SK-N-SH (cell line): ENCODE measurements at regions not wholly inside any gene's neighbourhood (a gene's known extent, or its start where the extent isn't known, plus 50 kb on each side); places are given as distances from the start of the nearest gene placed in this dataset.

Experiments used
- CTCF ChIA-PET: fragments of 300-600, 350-600 bp; formaldehyde crosslinking; extraction: SDS; loops from one replicate; lab custom pipeline; 2021; lab: Yijun Ruan, JAX
- POLR2A ChIA-PET: fragments of 350-600 bp; sonication (Branson Sonifier 250); formaldehyde crosslinking; extraction: SDS; loops from one replicate; lab custom pipeline; 2020; ENCODE audit warnings: antibody characterized with exemption, inconsistent platforms; lab: Yijun Ruan, JAX
- DNase-seq: peaks from one replicate; pipeline ENCODE4 v3.0.0; 2012
- H2AFZ ChIP-seq: fragments of 200-600 bp; sonication (generic); 2 replicates; pipeline ENCODE4 v1.8.1; 2016; ENCODE audit warnings: antibody characterized with exemption, mild to moderate bottlenecking, low read depth
- H3F3A ChIP-seq: fragments of 200-600 bp; sonication (generic); replicated peaks from 2 replicates; pipeline ENCODE3; 2016; ENCODE audit warnings: antibody characterized with exemption, mild to moderate bottlenecking; ENCODE audit not compliant: insufficient read depth
- H3K27ac ChIP-seq, 2 experiments: fragments of 200-500 bp in 1 of 2; fragments of 200-600 bp in 1 of 2; sonication (Bioruptor generic) in 1 of 2; sonication (generic), shearing (Covaris generic) in 1 of 2; 2 replicates each; pipeline versions ENCODE4 v1.5.1 to v1.6.1; 2014 to 2016; ENCODE audit warnings: low read depth in 2 of 2, inconsistent platforms in 1 of 2, low read length in 1 of 2, mild to moderate bottlenecking in 1 of 2, mixed read lengths in 1 of 2
- H3K27me3 ChIP-seq: fragments of 200-600 bp; sonication (generic), shearing (Covaris generic); 2 replicates; pipeline ENCODE4 v1.6.1; 2016; ENCODE audit warnings: mixed run types; ENCODE audit not compliant: insufficient read depth
- H3K36me3 ChIP-seq, 2 experiments: fragments of 200-500 bp in 1 of 2; fragments of 200-600 bp in 1 of 2; sonication (Bioruptor generic) in 1 of 2; sonication (generic) in 1 of 2; replicated peaks in 1 of 2; 2 replicates each; pipeline versions ENCODE3 to v1.5.1; 2014 to 2016; ENCODE audit warnings: low read length in 1 of 2, mild to moderate bottlenecking in 1 of 2; ENCODE audit not compliant: insufficient read depth in 2 of 2, control insufficient read depth in 1 of 2
- H3K4me1 ChIP-seq, 2 experiments: fragments of 200-500 bp in 1 of 2; fragments of 200-600 bp in 1 of 2; sonication (Bioruptor generic) in 1 of 2; sonication (generic), shearing (Covaris generic) in 1 of 2; 2 replicates each; pipeline versions ENCODE4 v1.5.1 to v1.6.1; 2014 to 2016; ENCODE audit warnings: low read depth in 1 of 2, low read length in 1 of 2, mixed run types in 1 of 2; ENCODE audit not compliant: insufficient read depth in 2 of 2, control insufficient read depth in 1 of 2
- H3K4me2 ChIP-seq: fragments of 200-600 bp; sonication (generic), shearing (Covaris generic); 2 replicates; pipeline ENCODE4 v1.6.1; 2017; ENCODE audit warnings: mixed run types
- H3K4me3 ChIP-seq, 2 experiments: fragments of 200-500 bp in 1 of 2; fragments of 200-600 bp in 1 of 2; sonication (Bioruptor generic) in 1 of 2; sonication (generic), shearing (Covaris generic) in 1 of 2; 2 replicates each; pipeline versions ENCODE4 v1.5.1 to v1.8.1; 2014 to 2016; ENCODE audit warnings: low read depth in 2 of 2, inconsistent platforms in 1 of 2, low read length in 1 of 2, mild to moderate bottlenecking in 1 of 2, mixed read lengths in 1 of 2, moderate library complexity in 1 of 2
- H3K79me2 ChIP-seq: fragments of 200-600 bp; sonication (generic); 2 replicates; pipeline ENCODE4 v1.8.1; 2017; ENCODE audit warnings: mild to moderate bottlenecking; ENCODE audit not compliant: insufficient read depth
- H3K9ac ChIP-seq: fragments of 200-600 bp; sonication (generic); 2 replicates; pipeline ENCODE4 v1.6.1; 2017; ENCODE audit warnings: mixed run types
- H3K9me2 ChIP-seq: fragments of 200-600 bp; sonication (generic); 2 replicates; pipeline ENCODE4 v1.6.1; 2017; ENCODE audit warnings: mixed run types
- H3K9me3 ChIP-seq: fragments of 200-600 bp; sonication (generic); 2 replicates; pipeline ENCODE4 v1.6.1; 2017; ENCODE audit warnings: mixed run types, mild to moderate bottlenecking, moderate library complexity
- H4K20me1 ChIP-seq: fragments of 200-600 bp; sonication (generic); 2 replicates; pipeline ENCODE4 v1.6.1; 2017; ENCODE audit warnings: mild to moderate bottlenecking, mixed run types; ENCODE audit not compliant: insufficient read depth
- ELF1 ChIP-seq: IDR thresholded peaks from 2 replicates; pipeline ENCODE4 v1.4.0; 2012
- FOSL2 ChIP-seq: IDR thresholded peaks from 2 replicates; pipeline ENCODE4 v1.4.0; 2012; ENCODE audit warnings: low read depth, mild to moderate bottlenecking, moderate library complexity, borderline replicate concordance
- FOXJ3 ChIP-seq: sonication (generic); formaldehyde crosslinking; IDR thresholded peaks from 2 replicates; pipeline ENCODE4 v1.5.1; 2020; ENCODE audit warnings: mild to moderate bottlenecking, missing genetic modification reagents
- GATA2 ChIP-seq: sonication (generic); formaldehyde crosslinking; IDR thresholded peaks from 2 replicates; pipeline ENCODE4 v1.5.0; 2020; ENCODE audit warnings: mild to moderate bottlenecking, missing genetic modification reagents
- MEF2A ChIP-seq: IDR thresholded peaks from 2 replicates; pipeline ENCODE4 v1.4.0; 2012; ENCODE audit warnings: low read depth, borderline replicate concordance
- MXI1 ChIP-seq: IDR thresholded peaks from 2 replicates; pipeline ENCODE4 v1.6.1; 2012; ENCODE audit warnings: mild to moderate bottlenecking, low read depth, low read length, improper control_type of control experiment
- NFIC ChIP-seq: IDR thresholded peaks from 2 replicates; pipeline ENCODE4 v1.4.0; 2012; ENCODE audit warnings: borderline replicate concordance
- NRF1 ChIP-seq: IDR thresholded peaks from 2 replicates; pipeline ENCODE4 v1.6.1; 2012; ENCODE audit warnings: low read depth, mild to moderate bottlenecking, low read length
- POLR2AphosphoS5 ChIP-seq: IDR thresholded peaks from 2 replicates; pipeline ENCODE4 v1.6.1; 2012; ENCODE audit warnings: low read depth, low read length
- RFX5 ChIP-seq: IDR thresholded peaks from 2 replicates; pipeline ENCODE4 v1.6.1; 2012; ENCODE audit warnings: mild to moderate bottlenecking, improper control_type of control experiment, low read length
- RXRA ChIP-seq: IDR thresholded peaks from 2 replicates; pipeline ENCODE4 v1.4.0; 2012; ENCODE audit warnings: low read depth, mild to moderate bottlenecking, borderline replicate concordance
- SMC3 ChIP-seq: IDR thresholded peaks from 2 replicates; pipeline ENCODE4 v1.6.1; 2012; ENCODE audit warnings: low read depth, low read length, improper control_type of control experiment
- TAF1 ChIP-seq: IDR thresholded peaks from 2 replicates; pipeline ENCODE4 v1.6.1; 2012; ENCODE audit warnings: low read depth, mild to moderate bottlenecking, low read length, moderate library complexity, borderline replicate concordance
- TEAD4 ChIP-seq: IDR thresholded peaks from 2 replicates; pipeline ENCODE4 v1.4.0; 2012; ENCODE audit warnings: mild to moderate bottlenecking, borderline replicate concordance; ENCODE audit not compliant: insufficient read depth
- YY1 ChIP-seq: IDR thresholded peaks from 2 replicates; pipeline ENCODE4 v1.4.0; 2012; ENCODE audit warnings: low read depth, mild to moderate bottlenecking
- WGBS: methylation state at CpG from one replicate; pipeline ENCODE4 v1.1.6; 2017; ENCODE audit warnings: low lambda C conversion rate; 5-methylcytosine and 5-hydroxymethylcytosine counted together
- TF ChIP-seq, protein P1 (sequence below): fragments of 150-350 bp; IDR thresholded peaks from 2 replicates; pipeline ENCODE4 v1.6.1; 2016; ENCODE audit warnings: mild to moderate bottlenecking, low read depth, low read length
- TF ChIP-seq, protein P2 (sequence below): fragments of 200-600 bp; sonication (generic); IDR thresholded peaks from 2 replicates; pipeline ENCODE4 v1.6.1; 2017; ENCODE audit warnings: antibody characterized with exemption, mild to moderate bottlenecking, moderate library complexity
- TF ChIP-seq, protein P3 (sequence below): fragments of 150-350 bp; IDR thresholded peaks from 2 replicates; pipeline ENCODE4 v1.6.1; 2017; ENCODE audit warnings: antibody characterized with exemption, low read length, low read depth, borderline replicate concordance

DNA sequence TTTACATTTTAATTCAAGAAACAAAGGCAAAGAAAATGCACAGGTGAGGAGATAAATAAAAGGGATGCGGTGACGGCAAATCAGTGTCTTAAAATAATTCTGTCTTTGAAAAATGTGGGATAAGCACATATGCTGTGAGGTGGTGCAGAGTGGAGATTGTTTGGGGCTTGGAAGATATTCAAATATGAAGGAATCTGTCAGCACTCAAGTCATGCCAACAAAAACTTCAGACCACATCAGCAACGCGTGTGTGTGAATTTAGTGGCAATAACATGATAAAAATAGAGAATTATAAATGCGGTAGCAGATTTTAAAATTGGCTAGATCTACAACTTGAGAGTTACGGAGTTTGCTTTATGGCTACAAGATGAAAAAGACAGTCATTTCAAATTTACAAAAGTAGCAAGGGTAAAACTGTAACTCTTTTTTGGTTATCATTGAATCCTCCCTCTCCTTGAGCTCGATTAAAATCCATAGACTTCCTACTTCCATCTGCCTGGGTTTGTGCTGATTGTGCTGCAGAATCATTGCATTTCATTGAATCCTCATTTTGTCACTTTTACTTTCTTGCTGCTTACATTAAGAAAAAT lies 71.5 kb upstream of the VCX2 start:
- Histone ChIP-seq H3K9me2 (no peaks in the 10 kb centered on the region; the same call in 1 of the 2 replicates), H3K27me3 (no peaks in the 10 kb centered on the region), H3K9me3 (no peaks in the 10 kb centered on the region), H3K27ac (no peak overlapping the region), H3K79me2 (no peaks in the 10 kb centered on the region), H3K4me1 (no peaks in the 10 kb centered on the region), H3K36me3 (no peaks in the 10 kb centered on the region), H2AFZ (no peak overlapping the region), H3F3A (no peaks in the 10 kb centered on the region), H3K4me2 (no peak overlapping the region), H3K4me3 (no peak overlapping the region), H4K20me1 (no peaks in the 10 kb centered on the region), H3K9ac (no peak overlapping the region)
- DNase-seq: no peak
- ChIA-PET POLR2A (no interaction called here), CTCF (no interaction called here)
- TF ChIP-seq ELF1: no peak
- TF ChIP-seq, protein P1, sequence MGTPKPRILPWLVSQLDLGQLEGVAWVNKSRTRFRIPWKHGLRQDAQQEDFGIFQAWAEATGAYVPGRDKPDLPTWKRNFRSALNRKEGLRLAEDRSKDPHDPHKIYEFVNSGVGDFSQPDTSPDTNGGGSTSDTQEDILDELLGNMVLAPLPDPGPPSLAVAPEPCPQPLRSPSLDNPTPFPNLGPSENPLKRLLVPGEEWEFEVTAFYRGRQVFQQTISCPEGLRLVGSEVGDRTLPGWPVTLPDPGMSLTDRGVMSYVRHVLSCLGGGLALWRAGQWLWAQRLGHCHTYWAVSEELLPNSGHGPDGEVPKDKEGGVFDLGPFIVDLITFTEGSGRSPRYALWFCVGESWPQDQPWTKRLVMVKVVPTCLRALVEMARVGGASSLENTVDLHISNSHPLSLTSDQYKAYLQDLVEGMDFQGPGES: no peak
- TF ChIP-seq TAF1: no peak
- no peak for TF ChIP-seq SMC3
- no peak for TF ChIP-seq NRF1
- WGBS: 55% methylated on average over 7 of the region's 7 CpGs

DNA sequence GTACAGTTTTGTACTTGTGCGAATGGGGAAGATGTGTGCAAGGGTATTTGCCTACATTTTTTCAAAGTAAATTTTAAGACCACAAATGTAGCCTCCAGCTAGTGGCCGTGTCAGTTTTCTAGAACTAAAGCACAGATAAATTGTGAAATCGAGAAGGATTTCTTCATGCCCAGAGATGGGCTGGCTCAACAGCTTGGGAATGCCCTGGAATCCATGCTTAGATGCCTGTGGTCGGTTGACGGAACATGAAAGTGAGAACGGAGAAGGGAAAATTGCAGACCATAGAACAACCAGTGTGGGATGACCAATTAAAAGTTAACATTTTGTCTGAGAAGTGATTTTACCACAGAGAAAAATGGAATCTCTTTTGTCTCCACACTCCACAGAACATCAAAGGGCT lies 73.2 kb upstream of the VCX2 start:
- Histone ChIP-seq H2AFZ (no peak overlapping the region), H3K79me2 (no peaks in the 10 kb centered on the region), H3K9ac (no peak overlapping the region), H3K4me1 (no peaks in the 10 kb centered on the region), H3K27ac (no peak overlapping the region), H3K9me3 (no peaks in the 10 kb centered on the region), H3K4me3 (no peak overlapping the region), H4K20me1 (no peaks in the 10 kb centered on the region), H3F3A (no peaks in the 10 kb centered on the region), H3K9me2 (no peaks in the 10 kb centered on the region; the same call in 1 of the 2 replicates), H3K4me2 (no peak overlapping the region), H3K27me3 (no peaks in the 10 kb centered on the region), H3K36me3 (no peaks in the 10 kb centered on the region)
- CTCF ChIA-PET: no interaction called here
- DNase-seq: no peak
- TF ChIP-seq, protein P2, sequence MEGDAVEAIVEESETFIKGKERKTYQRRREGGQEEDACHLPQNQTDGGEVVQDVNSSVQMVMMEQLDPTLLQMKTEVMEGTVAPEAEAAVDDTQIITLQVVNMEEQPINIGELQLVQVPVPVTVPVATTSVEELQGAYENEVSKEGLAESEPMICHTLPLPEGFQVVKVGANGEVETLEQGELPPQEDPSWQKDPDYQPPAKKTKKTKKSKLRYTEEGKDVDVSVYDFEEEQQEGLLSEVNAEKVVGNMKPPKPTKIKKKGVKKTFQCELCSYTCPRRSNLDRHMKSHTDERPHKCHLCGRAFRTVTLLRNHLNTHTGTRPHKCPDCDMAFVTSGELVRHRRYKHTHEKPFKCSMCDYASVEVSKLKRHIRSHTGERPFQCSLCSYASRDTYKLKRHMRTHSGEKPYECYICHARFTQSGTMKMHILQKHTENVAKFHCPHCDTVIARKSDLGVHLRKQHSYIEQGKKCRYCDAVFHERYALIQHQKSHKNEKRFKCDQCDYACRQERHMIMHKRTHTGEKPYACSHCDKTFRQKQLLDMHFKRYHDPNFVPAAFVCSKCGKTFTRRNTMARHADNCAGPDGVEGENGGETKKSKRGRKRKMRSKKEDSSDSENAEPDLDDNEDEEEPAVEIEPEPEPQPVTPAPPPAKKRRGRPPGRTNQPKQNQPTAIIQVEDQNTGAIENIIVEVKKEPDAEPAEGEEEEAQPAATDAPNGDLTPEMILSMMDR: no peak
- no peak for TF ChIP-seq RFX5
- TF ChIP-seq YY1: no peak
- no peak for TF ChIP-seq MEF2A
- TF ChIP-seq, protein P3, sequence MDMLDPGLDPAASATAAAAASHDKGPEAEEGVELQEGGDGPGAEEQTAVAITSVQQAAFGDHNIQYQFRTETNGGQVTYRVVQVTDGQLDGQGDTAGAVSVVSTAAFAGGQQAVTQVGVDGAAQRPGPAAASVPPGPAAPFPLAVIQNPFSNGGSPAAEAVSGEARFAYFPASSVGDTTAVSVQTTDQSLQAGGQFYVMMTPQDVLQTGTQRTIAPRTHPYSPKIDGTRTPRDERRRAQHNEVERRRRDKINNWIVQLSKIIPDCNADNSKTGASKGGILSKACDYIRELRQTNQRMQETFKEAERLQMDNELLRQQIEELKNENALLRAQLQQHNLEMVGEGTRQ: no peak
- TF ChIP-seq TEAD4: no peak
- no peak for TF ChIP-seq SMC3
- no peak for TF ChIP-seq POLR2AphosphoS5
- TF ChIP-seq RXRA: no peak
- no peak for TF ChIP-seq MXI1
- no peak for TF ChIP-seq FOSL2
- TF ChIP-seq GATA2 (CRISPR knock-in tag): no peak
- no peak for TF ChIP-seq NFIC
- no peak for TF ChIP-seq FOXJ3
- WGBS: 45% methylated on average over 6 of the region's 6 CpGs
- POLR2A ChIA-PET: no interaction called here
